DND-41 (cell line): ENCODE measurements at regions not wholly inside any gene's neighbourhood (a gene's known extent, or its start where the extent isn't known, plus 50 kb on each side); places are given as distances from the start of the nearest gene placed in this dataset.

Experiments used
- CTCF ChIP-seq: IDR thresholded peaks from 2 replicates; pipeline ENCODE4 v1.5.1; 2012; ENCODE audit warnings: borderline replicate concordance, low read length, moderate library complexity, mild to moderate bottlenecking; ENCODE audit not compliant: poor library complexity, severe bottlenecking; ENCODE audit errors: extremely low read depth
- EZH2 ChIP-seq: IDR thresholded peaks from 3 replicates; pipeline ENCODE4 v1.6.1; 2012; ENCODE audit warnings: borderline replicate concordance, low read depth, mild to moderate bottlenecking, moderate library complexity, low read length, inconsistent platforms; ENCODE audit not compliant: severe bottlenecking

GRCh38 chr16:59042301-59042700 lies 308.2 kb upstream of the GOT2 start:
- TF ChIP-seq CTCF, result no peak
- TF ChIP-seq EZH2, result no peak
